GM19043 (cell line): ENCODE measurements at regions not wholly inside any gene's neighbourhood (a gene's known extent, or its start where the extent isn't known, plus 50 kb on each side); places are given as distances from the start of the nearest gene placed in this dataset.
A peak's percentile ranks its signal among the peaks of the same experiment; 100 is the strongest.

ENCODE experiments used
- ATAC-seq: cut with Tn5 transposase; IDR thresholded peaks from one replicate; pipeline ENCODE4 v1.9.1; 2021; ENCODE audit warnings: low read depth; ENCODE audit not compliant: unreplicated experiment

DNA sequence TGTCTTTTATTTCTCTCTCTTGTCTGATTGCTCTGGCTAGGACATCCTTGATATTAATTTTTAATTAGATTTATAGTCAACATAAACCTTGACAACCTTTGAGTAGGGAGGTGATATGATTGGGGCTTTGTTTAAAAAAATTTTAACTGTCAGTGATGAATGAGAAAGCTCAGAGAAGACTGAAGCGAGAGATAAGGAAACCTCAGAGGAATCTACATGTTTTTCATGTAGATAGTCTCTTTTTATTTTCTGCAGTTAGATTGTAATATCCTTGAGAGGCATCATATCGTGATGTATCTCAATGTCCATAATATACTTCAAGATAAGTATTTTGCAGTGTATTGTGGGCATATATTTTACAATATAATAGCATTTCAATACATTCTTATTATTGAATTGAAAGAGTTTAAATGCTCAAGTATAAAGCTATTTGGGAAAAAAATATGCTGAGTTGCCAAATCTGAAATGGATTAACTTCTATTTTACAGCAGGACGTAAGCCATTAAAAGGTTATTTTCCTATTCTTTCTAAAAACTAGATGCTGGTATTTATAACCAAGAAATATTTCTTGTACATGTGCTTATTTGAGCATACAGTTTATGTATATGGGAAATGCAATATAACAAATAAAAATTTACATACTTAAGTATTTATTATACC, 802.4 kb upstream of the ADGRL4 start:
- no peak for ATAC-seq

DNA sequence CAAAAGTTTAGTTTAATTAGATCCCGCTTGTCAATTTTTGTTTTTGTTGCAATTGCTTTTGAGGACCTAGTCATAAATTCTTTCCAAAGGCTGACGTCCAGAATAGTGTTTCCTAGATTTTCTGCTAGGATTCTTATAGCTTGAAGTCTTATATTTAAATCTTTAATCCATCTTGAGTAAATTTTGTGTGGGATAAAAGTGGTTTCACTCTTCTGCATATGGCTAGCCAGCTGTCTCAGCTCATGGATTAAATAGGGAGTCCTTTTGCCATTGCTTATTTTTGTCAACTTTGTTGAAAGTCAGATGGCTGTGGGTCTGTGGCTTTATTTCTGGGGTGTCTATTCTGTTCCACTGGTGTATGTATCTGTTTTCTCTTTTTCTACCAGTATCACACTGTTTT, 801.3 kb upstream of the ADGRL4 start:
- no peak for ATAC-seq

DNA sequence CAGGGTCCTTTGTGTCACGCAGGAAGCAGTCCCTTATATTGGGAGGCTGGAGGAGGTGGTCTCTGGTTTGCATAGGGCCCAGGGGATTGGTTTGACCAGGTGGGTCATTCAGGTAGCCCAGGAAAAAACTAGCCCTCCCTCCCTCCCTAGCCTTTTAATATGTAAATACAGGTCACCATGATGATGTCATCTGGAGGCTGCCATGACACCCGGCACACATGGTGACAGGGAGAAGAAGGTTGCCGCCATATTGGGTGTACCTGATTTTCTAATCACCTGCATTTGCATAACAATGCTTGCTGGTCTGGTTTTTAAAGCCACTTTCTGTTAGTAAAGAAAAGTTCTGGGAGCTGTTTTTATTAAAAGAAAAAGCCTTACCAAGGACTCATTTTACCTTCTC, 791.0 kb upstream of the ADGRL4 start:
- no peak for ATAC-seq

DNA sequence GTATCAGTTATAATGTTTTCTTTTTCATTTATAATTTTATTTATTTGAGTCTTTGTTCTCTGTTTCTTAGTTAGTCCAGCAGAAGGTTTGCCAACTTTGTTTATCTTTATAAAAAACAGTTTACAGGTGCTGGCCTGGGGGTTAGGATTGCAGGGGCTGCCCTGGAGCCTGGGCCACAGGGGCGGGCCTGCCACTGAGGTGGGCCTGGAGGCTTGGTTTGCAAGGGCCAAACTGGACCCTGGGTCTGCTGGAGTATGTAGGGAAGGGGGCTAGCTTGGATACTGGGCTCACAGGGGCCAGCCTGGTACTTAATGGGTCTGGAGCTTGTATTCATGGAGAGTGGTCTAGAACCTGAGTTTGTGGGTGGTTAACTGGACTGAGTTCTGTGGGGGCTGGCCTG, 789.9 kb upstream of the ADGRL4 start:
- ATAC-seq = no peak

DNA sequence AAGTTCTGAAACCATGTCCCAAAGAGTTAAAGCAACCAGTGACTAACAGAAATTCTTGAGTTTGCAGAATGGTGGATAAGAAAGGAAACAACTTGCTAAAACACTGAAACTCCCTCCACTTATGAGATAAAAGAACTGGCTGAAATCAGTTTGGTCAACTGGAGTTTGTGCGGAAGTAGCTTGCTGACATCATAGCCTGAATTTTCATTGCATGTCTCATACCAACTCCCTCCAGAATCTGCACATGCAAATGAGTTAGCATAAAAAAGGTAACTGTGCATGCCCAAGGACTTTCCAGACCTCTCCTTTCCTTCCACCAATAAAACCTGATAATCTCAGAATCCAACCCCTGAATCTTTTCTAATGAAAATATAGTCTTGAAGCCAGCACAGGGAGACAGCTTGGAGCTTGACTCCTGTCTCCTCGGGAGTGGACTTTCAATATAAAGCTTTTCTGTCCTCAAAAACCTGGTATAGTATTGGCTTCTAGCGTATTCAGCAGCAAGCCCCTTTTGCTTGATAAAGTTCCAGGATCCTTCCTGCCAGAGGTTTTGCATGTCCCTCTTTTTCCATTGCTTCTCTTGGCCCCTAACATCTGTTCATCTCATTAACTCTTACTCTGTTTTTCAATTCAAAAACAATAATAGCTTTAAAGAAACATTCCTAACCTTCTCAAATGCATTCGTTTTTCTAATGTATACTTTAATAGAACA, 785.8 kb upstream of the ADGRL4 start:
- ATAC-seq = no peak

DNA sequence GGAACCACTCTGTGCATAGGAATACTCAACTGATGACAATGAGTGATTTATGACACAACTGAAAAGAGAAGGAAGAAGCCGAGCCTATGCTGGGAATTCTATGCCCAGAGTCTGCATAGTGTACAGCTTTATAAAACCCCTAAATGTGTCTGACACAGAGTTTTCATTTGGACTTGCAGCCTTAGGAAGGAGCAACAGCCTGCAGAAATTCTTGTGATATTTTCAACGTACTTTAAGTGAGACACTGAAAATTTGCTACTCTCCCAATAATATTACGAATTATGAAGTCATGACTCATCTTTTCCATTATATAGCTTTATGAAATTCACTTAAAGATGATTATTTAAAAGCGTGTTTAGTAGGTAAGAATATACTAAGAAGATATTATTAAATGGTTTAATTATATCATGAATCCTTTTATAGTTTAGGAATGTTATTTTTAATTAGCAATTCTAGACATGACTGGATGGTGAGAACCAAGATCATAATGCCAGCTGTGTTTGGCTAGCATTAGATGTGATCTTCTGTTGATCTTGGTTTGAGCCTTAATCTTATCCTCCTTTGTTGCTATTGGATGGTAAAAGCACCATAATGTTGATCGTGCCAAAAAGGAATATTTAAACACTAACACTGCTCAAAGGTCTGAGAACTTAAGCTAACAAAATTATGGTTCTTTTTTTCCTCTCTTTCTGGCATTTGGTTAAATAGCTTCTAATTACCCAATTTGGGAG, 785.1 kb upstream of the ADGRL4 start:
- no peak for ATAC-seq

DNA sequence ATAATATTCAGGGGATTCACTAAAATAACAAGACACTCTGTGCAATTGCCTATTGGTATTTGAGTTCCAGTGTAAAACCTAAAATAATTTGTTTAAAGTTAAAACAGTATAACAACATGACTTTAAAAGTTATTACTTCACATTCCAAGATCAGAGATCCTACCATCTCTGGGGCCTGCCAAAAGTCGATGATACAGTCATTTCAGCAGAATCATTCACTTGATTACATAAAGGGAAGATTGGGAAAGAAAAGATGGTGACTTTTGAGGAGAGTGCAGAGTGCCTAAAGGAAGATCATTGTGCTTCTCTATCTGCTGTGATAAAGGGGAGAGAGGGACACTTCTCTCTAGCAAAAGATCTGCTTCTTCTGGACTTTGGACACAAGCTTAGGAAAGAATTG, 784.4 kb upstream of the ADGRL4 start:
- ATAC-seq = no peak

DNA sequence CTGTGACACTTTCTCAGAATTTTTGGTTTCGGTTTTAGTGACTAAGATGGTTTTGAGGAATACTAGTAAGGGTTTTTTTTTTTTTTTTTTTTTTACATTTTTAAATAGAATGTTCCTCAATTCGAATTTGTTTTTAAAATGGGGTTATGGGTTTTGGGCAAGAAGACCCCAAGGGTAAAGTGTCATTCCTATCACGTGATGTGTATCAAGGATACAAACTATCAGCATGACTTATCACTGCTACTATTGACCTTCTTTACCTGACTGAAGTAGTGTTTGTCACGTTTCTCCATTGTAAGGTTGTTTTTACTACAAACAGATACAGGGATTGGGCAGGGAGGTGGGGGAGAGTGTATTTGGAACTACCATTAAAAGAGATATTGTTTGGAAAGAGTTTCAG, 781.1 kb upstream of the ADGRL4 start:
- ATAC-seq = no peak

DNA sequence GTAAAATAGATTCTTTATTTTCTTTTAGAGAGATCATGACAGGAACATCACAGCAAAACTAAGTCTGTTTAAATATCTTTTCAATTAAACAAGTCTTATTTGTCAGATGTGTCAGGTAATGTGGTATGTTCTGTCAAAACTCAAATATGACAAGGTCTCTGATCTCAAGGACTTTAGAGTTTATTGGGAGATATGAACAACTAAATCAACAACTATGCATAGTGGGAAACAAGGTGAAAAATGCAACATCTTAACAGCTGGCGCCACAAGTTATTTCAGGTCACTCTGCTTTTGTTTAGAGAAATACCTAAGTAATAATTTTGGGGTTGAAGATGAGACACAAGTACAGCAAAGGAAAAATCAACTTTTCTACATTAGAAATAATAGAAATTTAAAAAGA, 779.4 kb upstream of the ADGRL4 start:
- no peak for ATAC-seq

DNA sequence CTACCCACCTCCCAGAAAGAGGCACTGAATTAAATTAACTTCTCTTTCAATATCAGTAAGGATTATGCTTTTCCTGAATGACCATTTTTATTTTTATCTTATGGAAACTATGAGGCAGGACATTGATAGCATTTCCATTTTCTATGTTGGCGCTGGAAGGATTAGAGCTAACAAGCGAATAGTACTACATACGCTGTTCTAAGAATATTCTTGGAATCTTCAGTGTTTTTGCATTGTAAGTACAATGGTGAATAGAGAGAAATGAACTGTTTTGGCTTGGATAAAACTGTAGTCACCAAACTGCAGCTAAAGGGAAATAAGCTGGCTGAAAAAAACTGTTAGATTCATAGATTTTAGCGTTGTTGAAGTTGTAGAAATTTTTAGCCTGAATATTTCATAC, 779.0 kb upstream of the ADGRL4 start:
- ATAC-seq = no peak

DNA sequence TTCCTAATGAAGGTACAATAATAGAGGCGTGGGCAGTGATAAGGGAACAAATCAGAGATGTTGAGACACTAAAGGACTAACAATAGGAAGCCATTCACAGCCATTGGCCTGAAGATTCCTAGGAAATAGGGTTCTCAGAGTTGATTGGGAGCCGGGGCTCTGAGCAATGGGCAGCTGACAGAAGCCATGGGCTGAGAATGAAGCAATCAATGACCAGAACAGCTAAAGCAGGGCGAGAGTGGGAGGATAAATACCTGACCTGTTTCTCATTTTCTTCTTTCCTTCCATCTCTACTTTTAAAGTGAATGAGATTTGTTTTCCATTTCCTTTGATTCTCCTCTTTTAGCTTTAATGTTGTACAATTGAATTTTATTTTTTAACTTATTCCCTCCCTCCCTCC, 774.7 kb upstream of the ADGRL4 start:
- ATAC-seq = no peak

DNA sequence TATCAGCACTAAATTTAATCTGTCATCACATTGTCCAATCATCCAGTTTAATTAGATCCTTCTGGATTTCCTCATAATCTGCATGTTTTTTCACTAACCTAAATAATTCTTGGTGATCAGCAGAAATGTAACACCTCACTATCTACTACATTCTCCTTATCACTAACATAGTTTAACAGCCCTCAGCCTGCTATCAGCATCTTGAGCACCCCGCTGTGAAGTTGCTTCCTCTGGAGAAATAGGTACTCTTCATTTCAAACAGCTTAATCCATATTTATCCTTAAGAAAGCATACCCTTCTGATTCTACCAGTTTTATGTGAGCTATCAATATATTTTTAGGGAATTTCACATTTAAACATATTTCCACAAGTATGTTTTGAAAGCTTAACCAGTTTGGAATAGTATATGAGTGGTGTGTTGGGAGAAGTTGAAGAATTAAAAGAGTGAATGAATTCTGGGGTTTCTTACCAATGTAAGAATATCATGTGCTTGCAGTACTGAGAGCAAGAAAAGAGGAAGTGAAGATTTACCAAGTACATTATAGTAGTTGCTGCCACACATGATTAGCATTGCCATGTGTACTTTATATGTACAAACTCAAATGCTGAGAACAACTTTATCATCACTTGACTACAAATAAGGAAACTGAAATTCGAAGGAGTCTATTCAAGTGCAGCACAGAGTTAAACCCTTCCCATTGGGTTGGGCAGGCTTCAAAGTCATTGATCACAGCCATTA, 771.1 kb upstream of the ADGRL4 start:
- peak; percentile 99 for ATAC-seq

DNA sequence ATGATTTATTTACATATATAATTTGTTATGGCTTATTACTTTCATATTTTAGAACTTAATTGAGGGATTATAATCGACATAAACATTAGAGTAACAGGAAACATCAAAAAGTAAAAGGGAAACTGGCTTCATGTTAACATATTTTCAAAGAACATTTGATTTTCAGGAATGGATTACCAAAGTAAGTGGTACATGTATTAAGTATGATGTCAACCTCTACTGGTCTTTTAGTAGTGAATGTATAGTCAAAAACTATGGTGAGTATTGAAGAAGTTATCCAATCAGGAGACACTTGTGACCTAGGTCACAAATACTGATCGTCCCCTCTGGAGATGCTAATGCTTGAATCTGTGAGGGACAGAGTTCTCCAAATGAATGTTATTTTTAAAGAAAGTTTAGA, 768.9 kb upstream of the ADGRL4 start:
- no peak for ATAC-seq

DNA sequence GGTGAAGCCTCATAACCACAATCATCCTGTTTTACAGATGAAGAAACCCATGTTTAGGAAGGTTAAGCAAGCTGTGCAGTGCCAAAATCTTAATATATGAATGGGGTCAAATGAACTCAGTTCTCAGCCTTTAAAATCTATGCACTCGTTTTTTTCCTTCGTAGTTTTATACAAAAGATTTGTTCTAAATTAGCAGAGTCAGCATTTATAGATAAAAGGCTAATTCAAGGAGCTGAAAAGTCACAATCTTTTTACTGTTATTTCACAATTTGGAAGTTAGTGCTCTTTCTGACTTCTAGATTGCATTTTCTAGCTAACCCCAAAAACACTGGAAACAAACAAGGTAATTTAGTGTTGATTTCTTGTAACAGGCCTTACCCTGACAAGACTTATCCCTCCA, 766.9 kb upstream of the ADGRL4 start:
- no peak for ATAC-seq

DNA sequence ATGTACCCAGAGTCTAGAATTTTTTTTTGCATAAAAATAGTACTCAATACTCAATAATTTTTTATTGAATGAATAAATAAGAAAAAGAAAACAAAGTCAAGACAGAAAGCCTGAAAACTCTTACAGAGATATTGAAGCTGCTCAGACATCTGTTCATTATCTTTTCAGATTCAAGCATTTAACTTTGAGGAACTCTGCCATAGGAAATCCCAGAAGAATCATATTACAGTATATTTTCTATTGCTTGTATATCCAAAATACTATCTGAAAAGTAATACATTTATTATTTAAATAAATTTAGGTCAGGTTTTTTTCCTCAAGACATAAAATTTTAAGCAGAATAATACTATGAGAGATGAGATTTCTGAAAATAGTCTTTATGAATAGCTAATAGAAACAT, 755.9 kb upstream of the ADGRL4 start:
- ATAC-seq = no peak

DNA sequence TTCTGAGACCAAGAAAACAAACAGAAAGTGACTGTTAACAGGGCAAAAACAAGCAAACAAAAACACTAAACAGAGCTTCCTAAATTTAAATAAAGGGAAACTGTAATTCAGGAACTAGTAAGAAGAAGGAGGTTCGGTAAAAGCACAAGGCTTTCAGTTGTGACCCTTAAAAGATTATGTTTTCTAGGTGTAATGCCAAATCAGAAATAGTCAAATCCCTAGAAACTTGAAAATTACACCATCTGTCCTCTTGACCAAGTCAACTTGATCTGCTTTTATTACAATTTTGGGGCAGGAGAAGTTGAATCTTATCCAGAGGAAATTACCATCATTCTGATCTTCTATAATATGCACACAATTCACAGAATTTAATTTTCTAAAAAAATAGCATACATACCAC, 754.0 kb upstream of the ADGRL4 start:
- ATAC-seq = no peak

DNA sequence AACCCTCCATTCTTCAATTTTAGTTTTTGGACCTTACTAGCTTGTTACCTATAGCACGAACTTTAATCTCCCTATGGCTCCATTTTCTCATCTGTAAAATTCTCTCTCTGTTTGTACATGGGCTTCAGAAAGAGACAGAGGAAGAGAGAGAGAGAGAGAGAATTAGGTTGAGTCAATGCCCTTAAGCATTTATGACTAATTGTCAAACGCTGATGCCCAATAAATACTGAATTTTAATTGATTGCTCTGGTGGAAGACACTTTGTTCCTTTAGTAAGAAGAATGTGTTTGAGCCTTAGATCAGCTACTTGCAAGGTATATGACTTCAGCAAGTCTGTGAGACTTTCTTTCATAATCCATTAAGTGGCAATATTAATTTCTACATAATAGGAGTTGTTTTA, 743.1 kb upstream of the ADGRL4 start:
- no peak for ATAC-seq

DNA sequence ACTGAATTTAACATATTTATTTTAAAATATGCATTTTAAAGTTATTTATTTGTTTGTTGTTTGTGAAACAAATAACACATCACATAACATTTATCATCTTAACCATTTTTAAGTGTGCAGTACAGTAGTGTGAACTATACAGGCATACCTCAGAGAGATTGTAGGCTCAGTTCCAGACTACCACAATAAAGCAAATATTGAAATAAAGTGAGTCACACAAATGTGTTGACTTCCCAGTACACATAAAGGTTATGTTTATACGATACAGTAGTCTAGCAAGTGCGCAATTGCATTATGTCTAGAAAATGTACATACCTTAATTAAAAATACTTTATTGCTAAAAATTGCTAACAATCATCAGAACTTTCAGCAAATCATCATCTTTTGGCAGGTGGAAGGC, 739.4 kb upstream of the ADGRL4 start:
- no peak for ATAC-seq

DNA sequence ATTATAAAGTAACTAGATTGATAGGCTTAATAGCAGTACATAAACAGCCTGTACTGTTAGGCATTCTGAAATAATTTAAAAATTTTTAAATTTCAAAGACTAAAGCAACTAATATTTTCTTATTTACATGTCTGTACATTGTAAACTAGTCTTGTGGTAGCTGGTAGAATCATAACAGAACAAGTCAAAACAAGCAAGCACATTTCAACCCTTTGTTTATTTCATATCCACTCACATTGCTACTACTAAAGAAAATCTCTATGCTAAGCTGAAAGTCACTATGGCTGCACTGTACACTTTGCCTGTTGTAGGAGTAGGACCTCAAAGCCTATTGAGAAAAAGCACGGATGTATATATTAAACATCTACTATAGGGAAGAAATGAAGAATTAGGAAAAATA, 738.2 kb upstream of the ADGRL4 start:
- ATAC-seq = no peak

DNA sequence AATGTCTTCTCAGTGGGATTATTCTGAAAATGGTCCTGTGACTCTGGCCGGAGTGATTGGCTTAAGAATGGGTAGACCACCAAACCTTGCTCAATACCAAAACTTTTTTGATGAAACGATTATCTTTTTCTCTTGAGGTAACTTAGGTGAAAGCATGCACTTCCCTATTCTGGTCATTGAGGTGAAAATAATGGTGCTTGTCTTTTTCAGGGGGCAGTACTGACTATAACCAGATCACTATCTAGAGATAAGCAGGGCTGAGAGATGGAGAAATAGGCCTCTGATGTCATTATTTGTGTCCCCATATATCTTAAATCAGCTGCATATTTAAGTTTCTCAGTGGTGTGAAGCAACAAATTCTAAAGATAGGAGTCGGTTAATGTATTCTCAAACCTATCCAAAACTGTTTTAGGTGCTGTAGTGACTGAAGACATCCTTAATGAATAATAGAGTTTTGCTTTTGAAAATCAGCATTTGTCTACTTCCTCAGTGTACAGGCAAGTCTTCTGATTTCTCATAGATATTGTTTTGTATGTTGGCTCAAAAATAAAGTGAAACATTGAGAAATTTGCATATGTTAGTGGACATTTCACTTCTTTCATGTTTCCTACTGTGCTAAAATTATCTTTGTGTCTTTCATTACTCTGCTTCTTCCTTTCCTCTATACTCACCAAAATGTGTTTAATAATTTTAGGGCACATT, 735.3 kb upstream of the ADGRL4 start:
- peak; percentile 91 for ATAC-seq

DNA sequence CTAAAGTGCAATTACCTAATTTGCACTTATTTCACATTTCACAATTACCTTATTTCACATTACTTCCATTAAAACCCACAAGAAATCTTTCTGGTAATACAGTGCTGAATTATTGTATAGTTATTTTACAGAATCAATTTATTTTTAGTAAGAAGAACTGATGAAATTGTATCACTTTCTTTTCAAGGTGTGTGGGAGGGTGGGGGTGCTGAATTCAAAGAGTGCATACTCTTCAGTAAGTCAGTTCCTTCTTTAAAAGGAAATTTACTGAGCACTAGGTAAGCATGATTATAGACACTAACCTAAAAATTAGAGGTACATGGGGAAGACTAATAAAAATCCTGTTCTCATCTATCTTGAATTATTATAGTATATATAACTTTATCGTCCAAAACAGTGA, 731.6 kb upstream of the ADGRL4 start:
- ATAC-seq = no peak
